Uterus (tissue), 3 donors: ENCODE measurements at regions not wholly inside any gene's neighbourhood (a gene's known extent, or its start where the extent isn't known, plus 50 kb on each side); places are given as distances from the start of the nearest gene placed in this dataset.

Source experiments
- DNase-seq, 2 donors: peaks; one replicate each; pipeline ENCODE4 v3.0.0-alpha.2; 2019 to 2020
- H3K27ac ChIP-seq, 2 donors: fragments of 200-600 bp; sonication (generic); 1 replicate in 1 of 2; 2 replicates in 1 of 2; pipeline ENCODE4 v1.5.1; 2016 to 2018
- H3K27me3 ChIP-seq, 2 donors: fragments of 200-600 bp; sonication (generic); one replicate each; pipeline ENCODE4 v1.5.1; 2018 to 2019; ENCODE audit warnings: control low read depth in 1 of 2
- H3K36me3 ChIP-seq, 2 donors: fragments of 200-600 bp; sonication (generic); one replicate each; pipeline ENCODE4 v1.5.1; 2019; ENCODE audit warnings: control low read depth in 1 of 2
- H3K4me1 ChIP-seq, 2 donors: fragments of 200-600 bp; sonication (generic); one replicate each; pipeline ENCODE4 v1.5.1; 2018 to 2019; ENCODE audit warnings: control low read depth in 1 of 2
- H3K4me3 ChIP-seq, 2 donors: fragments of 200-600 bp; sonication (generic); 1 replicate in 1 of 2; 2 replicates in 1 of 2; pipeline ENCODE4 v1.5.1; 2018 to 2019; ENCODE audit warnings: mild to moderate bottlenecking in 1 of 2
- H3K9me3 ChIP-seq, 2 donors: fragments of 200-600 bp; sonication (generic); one replicate each; pipeline ENCODE4 v1.5.1; 2019; ENCODE audit warnings: control low read depth in 1 of 2
- POLR2A ChIP-seq, 2 donors: fragments of 450-650 bp; IDR thresholded peaks; one replicate each; pipeline ENCODE4 v1.6.1; 2016; ENCODE audit warnings: antibody characterized with exemption in 2 of 2, mild to moderate bottlenecking in 1 of 2, moderate library complexity in 1 of 2
- intact Hi-C: fragments of 100-400 bp; cut with DNase I; formaldehyde crosslinking; loops from one replicate; pipeline ENCODE4 v1.15.1; 2023; ENCODE audit warnings: low total_unique reads
- TF ChIP-seq, protein P1 (sequence below), 4 experiments: fragments of 200-600 bp in 2 of 4; fragments of 450-650 bp in 2 of 4; sonication (generic) in 2 of 4; IDR thresholded peaks; one replicate each; pipeline ENCODE4 v1.5.1; 2016 to 2019; ENCODE audit warnings: antibody characterized with exemption in 4 of 4, mild to moderate bottlenecking in 2 of 4, moderate library complexity in 1 of 4
- donor health status: DM: yes; HTN: yes; CAD: no.

DNA sequence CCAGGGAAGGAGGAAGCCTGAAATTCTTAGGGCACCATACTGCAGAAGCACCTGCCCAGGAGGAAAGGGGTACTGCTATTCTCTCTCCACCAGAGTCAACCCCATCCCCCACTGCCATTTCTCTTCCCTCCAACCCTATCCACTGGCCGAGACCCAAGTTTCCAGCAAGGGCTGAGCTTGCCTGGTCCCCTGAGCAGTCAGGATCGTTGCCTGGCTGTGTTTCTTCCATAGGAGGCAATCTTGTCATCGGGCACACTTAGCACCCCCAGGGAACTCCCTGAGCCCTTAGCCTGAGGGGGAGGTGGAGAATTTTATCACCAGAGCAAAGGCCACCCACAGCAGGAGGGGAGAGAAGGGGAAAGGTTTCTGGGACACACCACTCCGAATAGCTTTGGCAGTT is 115.8 kb upstream of the NECTIN1 start:
- intact Hi-C loops, result no loop called here
- Histone ChIP-seq H3K27ac (no peak overlapping the region), H3K36me3 (no peaks in the 10 kb centered on the region), H3K4me1 (no peaks in the 10 kb centered on the region), H3K27me3 (no peaks in the 10 kb centered on the region), H3K4me3 (no peak overlapping the region), H3K9me3 (no peaks in the 10 kb centered on the region)
- DNase-seq, result no peak
- TF ChIP-seq POLR2A (IDR thresholded peaks at IDR 0.05), result no peak
- TF ChIP-seq, protein P1, sequence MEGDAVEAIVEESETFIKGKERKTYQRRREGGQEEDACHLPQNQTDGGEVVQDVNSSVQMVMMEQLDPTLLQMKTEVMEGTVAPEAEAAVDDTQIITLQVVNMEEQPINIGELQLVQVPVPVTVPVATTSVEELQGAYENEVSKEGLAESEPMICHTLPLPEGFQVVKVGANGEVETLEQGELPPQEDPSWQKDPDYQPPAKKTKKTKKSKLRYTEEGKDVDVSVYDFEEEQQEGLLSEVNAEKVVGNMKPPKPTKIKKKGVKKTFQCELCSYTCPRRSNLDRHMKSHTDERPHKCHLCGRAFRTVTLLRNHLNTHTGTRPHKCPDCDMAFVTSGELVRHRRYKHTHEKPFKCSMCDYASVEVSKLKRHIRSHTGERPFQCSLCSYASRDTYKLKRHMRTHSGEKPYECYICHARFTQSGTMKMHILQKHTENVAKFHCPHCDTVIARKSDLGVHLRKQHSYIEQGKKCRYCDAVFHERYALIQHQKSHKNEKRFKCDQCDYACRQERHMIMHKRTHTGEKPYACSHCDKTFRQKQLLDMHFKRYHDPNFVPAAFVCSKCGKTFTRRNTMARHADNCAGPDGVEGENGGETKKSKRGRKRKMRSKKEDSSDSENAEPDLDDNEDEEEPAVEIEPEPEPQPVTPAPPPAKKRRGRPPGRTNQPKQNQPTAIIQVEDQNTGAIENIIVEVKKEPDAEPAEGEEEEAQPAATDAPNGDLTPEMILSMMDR (IDR thresholded peaks at IDR 0.05), result no peak

DNA sequence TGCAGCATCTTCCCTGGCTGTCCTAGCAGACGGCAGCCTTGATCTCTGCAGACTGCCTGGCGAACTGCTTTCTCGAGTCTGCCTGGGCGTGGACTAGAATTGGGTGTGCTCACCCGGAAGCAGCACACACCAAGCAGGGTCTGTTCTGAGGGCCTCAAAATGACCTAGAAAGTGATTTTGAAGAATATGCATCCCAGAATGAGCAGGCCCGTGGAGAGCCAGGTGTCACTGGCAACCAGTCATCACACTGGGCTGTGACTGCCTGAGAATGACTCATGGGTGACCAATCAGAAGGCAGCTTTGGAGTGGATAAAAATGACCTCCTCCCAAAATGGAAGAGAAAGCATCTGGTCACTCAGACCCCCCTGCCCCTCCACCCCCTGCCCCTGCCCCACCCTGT is 114.9 kb upstream of the NECTIN1 start:
- H3K9me3 ChIP-seq, result no peaks in the 10 kb centered on the region
- no peaks in the 10 kb centered on the region for H3K27me3 ChIP-seq
- TF ChIP-seq, protein P1 (IDR thresholded peaks at IDR 0.05), result no peak
- no peak for TF ChIP-seq POLR2A (IDR thresholded peaks at IDR 0.05)
- H3K36me3 ChIP-seq, result no peaks in the 10 kb centered on the region
- H3K4me1 ChIP-seq, result no peaks in the 10 kb centered on the region
- H3K4me3 ChIP-seq, result no peak overlapping the region
- H3K27ac ChIP-seq, result no peak overlapping the region
- DNase-seq, result no peak
- intact Hi-C loops, result no loop called here

DNA sequence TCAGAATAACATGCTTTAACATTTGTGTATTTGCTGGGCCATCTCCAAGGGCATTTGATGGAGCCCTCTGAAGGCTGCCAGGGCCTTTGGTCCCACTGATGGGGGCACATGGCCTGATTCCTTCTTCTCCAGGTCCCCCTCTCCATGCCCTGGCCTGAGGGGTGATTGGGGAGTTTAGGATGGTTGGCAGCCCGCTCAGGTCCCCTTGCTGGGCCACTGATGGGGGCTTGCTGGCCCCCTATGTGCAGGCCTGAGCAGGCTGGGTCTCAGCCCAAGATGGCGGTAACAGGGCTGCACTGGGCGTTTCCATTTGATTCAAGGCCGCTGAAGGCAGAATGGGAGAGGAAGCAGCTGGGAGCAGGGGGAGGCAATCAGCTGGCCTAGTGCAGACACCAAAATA is 113.7 kb upstream of the NECTIN1 start:
- H3K4me1 ChIP-seq, result no peaks in the 10 kb centered on the region
- intact Hi-C loops, result no loop called here
- TF ChIP-seq, protein P1 (IDR thresholded peaks at IDR 0.05), result no peak
- TF ChIP-seq POLR2A (IDR thresholded peaks at IDR 0.05), result no peak
- no peaks in the 10 kb centered on the region for H3K36me3 ChIP-seq
- DNase-seq, result no peak
- no peak overlapping the region for H3K4me3 ChIP-seq
- no peak overlapping the region for H3K27ac ChIP-seq
- no peaks in the 10 kb centered on the region for H3K9me3 ChIP-seq
- H3K27me3 ChIP-seq, result no peaks in the 10 kb centered on the region

DNA sequence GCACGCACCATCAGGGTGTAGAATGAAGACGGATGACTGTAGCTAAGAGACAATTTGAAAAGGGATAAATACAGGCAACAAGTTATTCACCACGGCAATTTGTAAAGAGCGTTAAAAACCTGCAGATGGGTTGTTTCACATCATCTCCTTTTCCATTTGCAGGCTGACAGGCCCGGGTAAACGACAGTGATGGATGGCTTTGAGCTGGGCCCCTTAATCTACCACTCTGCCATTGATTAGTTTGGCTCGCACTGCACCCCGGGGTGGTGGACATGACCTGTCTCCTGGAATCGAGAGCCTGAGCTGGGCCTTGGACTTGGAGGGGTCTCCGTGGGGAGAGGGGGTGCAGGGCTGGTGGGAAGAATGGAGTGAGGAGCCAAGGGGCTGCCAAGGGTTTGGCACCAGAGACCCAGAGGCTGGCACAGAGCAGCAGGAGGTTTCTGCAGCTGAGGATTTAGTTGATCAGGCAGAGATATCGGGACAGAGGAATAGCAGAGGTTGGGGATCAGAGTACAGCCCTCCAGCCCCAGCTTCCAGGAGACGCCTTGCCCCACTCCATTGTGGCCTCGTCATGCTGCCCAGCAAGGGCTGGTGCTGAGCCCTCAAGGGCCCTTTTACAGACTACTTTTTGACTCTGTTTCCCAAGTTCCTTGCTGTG is 110.6 kb upstream of the NECTIN1 start:
- H3K36me3 ChIP-seq, result no peaks in the 10 kb centered on the region
- H3K9me3 ChIP-seq, result no peaks in the 10 kb centered on the region
- no peak for DNase-seq
- H3K4me3 ChIP-seq, result no peak overlapping the region
- no peak overlapping the region for H3K27ac ChIP-seq
- H3K27me3 ChIP-seq, result no peaks in the 10 kb centered on the region
- TF ChIP-seq, protein P1 (IDR thresholded peaks at IDR 0.05), result no peak
- no peak for TF ChIP-seq POLR2A (IDR thresholded peaks at IDR 0.05)
- intact Hi-C loops, result no loop called here
- H3K4me1 ChIP-seq, result no peaks in the 10 kb centered on the region

DNA sequence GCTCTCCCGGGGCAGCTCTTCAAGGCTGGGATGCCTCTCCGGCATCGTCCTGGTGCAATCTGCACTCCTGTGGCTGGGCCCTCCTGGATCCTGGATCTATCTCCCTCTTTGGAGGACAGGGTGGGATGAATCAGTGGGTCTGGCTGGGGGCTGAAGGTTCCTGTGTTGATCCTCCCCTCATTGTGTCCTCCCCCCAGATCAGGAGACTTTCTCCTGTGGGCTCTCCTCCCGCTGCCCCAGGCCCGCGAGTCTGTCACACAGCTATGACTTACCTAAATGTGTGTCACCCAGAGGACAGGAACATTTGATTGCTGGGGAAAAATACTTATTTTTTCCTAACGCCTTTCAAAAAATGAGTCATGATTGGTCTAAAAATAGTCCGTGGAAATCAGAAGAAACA is 106.8 kb upstream of the NECTIN1 start:
- intact Hi-C loops, result no loop called here
- TF ChIP-seq, protein P1 (IDR thresholded peaks at IDR 0.05), result no peak
- TF ChIP-seq POLR2A (IDR thresholded peaks at IDR 0.05), result no peak
- no peaks in the 10 kb centered on the region for H3K27me3 ChIP-seq
- no peaks in the 10 kb centered on the region for H3K36me3 ChIP-seq
- H3K4me1 ChIP-seq, result no peaks in the 10 kb centered on the region
- H3K27ac ChIP-seq, result no peak overlapping the region
- no peak for DNase-seq
- H3K4me3 ChIP-seq, result no peak overlapping the region
- no peaks in the 10 kb centered on the region for H3K9me3 ChIP-seq
